ENCODE measurements at regions not wholly inside any gene's neighbourhood (a gene's known extent, or its start where the extent isn't known, plus 50 kb on each side); places are given as distances from the start of the nearest gene placed in this dataset.

- Histone ChIP-seq H3K4me1 (ENCODE audit: control insufficient read depth, insufficient read depth, low read length) (no peaks in the 10 kb centered on the region), H3K9me3 (ENCODE audit: control insufficient read depth, low read length) (peaks cover 2% of the 10 kb centered on the region), H3K4me3 (ENCODE audit: insufficient read depth, low read depth, low read length) (no peak overlapping the region), H3K27me3 (ENCODE audit: control insufficient read depth, insufficient read depth, low read length, poor library complexity, severe bottlenecking) (no peaks in the 10 kb centered on the region), H3K27ac (ENCODE audit: insufficient read depth, low read depth, low read length, poor library complexity, severe bottlenecking) (no peak overlapping the region), H3K36me3 (ENCODE audit: control insufficient read depth, insufficient read depth, low read length) (no peaks in the 10 kb centered on the region)
- 74 to 77% methylated on average over 10 of the region's 10 CpGs for WGBS, 2 experiments
Observed at GRCh38 chr20:61031101-61031830, 220.8 kb upstream of the CDH4 start.

GRCh38 chr20:61037498-61037897 is 214.6 kb upstream of the CDH4 start:
- H3K27me3 ChIP-seq (ENCODE audit: control insufficient read depth, insufficient read depth, low read length, poor library complexity, severe bottlenecking): no peaks in the 10 kb centered on the region
- WGBS, 2 experiments: 88 to 92% methylated on average over 3 of the region's 3 CpGs
- no peaks in the 10 kb centered on the region for H3K4me1 ChIP-seq (ENCODE audit: control insufficient read depth, insufficient read depth, low read length)
- no peaks in the 10 kb centered on the region for H3K36me3 ChIP-seq (ENCODE audit: control insufficient read depth, insufficient read depth, low read length)
- no peak overlapping the region for H3K27ac ChIP-seq (ENCODE audit: insufficient read depth, low read depth, low read length, poor library complexity, severe bottlenecking)
- H3K4me3 ChIP-seq (ENCODE audit: insufficient read depth, low read depth, low read length): no peak overlapping the region
- H3K9me3 ChIP-seq (ENCODE audit: control insufficient read depth, low read length): no peaks in the 10 kb centered on the region

- no peaks in the 10 kb centered on the region for H3K4me1 ChIP-seq (ENCODE audit: control insufficient read depth, insufficient read depth, low read length)
- H3K36me3 ChIP-seq (ENCODE audit: control insufficient read depth, insufficient read depth, low read length): no peaks in the 10 kb centered on the region
- H3K4me3 ChIP-seq (ENCODE audit: insufficient read depth, low read depth, low read length): no peak overlapping the region
- WGBS, 2 experiments: 90 to 92% methylated on average over 4 of the region's 4 CpGs
- no peaks in the 10 kb centered on the region for H3K9me3 ChIP-seq (ENCODE audit: control insufficient read depth, low read length)
- no peaks in the 10 kb centered on the region for H3K27me3 ChIP-seq (ENCODE audit: control insufficient read depth, insufficient read depth, low read length, poor library complexity, severe bottlenecking)
- H3K27ac ChIP-seq (ENCODE audit: insufficient read depth, low read depth, low read length, poor library complexity, severe bottlenecking): no peak overlapping the region
Observed at GRCh38 chr20:61041481-61041880, 210.6 kb upstream of the CDH4 start.

GRCh38 chr20:61042506-61043385 is 209.3 kb upstream of the CDH4 start:
- no peaks in the 10 kb centered on the region for H3K9me3 ChIP-seq (ENCODE audit: control insufficient read depth, low read length)
- 84% methylated on average over 25 of the region's 25 CpGs for WGBS, 2 experiments
- no peaks in the 10 kb centered on the region for H3K27me3 ChIP-seq (ENCODE audit: control insufficient read depth, insufficient read depth, low read length, poor library complexity, severe bottlenecking)
- no peak overlapping the region for H3K4me3 ChIP-seq (ENCODE audit: insufficient read depth, low read depth, low read length)
- H3K4me1 ChIP-seq (ENCODE audit: control insufficient read depth, insufficient read depth, low read length): no peaks in the 10 kb centered on the region
- H3K27ac ChIP-seq (ENCODE audit: insufficient read depth, low read depth, low read length, poor library complexity, severe bottlenecking): no peak overlapping the region
- H3K36me3 ChIP-seq (ENCODE audit: control insufficient read depth, insufficient read depth, low read length): no peaks in the 10 kb centered on the region

GRCh38 chr20:61043681-61044080 is 208.4 kb upstream of the CDH4 start:
- 91% methylated on average over 9 of the region's 9 CpGs for WGBS, 2 experiments
- Histone ChIP-seq H3K27ac (ENCODE audit: insufficient read depth, low read depth, low read length, poor library complexity, severe bottlenecking) (no peak overlapping the region), H3K36me3 (ENCODE audit: control insufficient read depth, insufficient read depth, low read length) (no peaks in the 10 kb centered on the region), H3K4me1 (ENCODE audit: control insufficient read depth, insufficient read depth, low read length) (no peaks in the 10 kb centered on the region), H3K4me3 (ENCODE audit: insufficient read depth, low read depth, low read length) (no peak overlapping the region), H3K27me3 (ENCODE audit: control insufficient read depth, insufficient read depth, low read length, poor library complexity, severe bottlenecking) (no peaks in the 10 kb centered on the region), H3K9me3 (ENCODE audit: control insufficient read depth, low read length) (no peaks in the 10 kb centered on the region)

GRCh38 chr20:61044499-61044898 is 207.6 kb upstream of the CDH4 start:
- Histone ChIP-seq H3K27ac (ENCODE audit: insufficient read depth, low read depth, low read length, poor library complexity, severe bottlenecking) (no peak overlapping the region), H3K27me3 (ENCODE audit: control insufficient read depth, insufficient read depth, low read length, poor library complexity, severe bottlenecking) (no peaks in the 10 kb centered on the region), H3K4me3 (ENCODE audit: insufficient read depth, low read depth, low read length) (no peak overlapping the region), H3K9me3 (ENCODE audit: control insufficient read depth, low read length) (no peaks in the 10 kb centered on the region), H3K4me1 (ENCODE audit: control insufficient read depth, insufficient read depth, low read length) (no peaks in the 10 kb centered on the region), H3K36me3 (ENCODE audit: control insufficient read depth, insufficient read depth, low read length) (no peaks in the 10 kb centered on the region)
- WGBS, 2 experiments: 58 to 66% methylated on average over 4 of the region's 4 CpGs

- no peaks in the 10 kb centered on the region for H3K36me3 ChIP-seq (ENCODE audit: control insufficient read depth, insufficient read depth, low read length)
- no peaks in the 10 kb centered on the region for H3K4me1 ChIP-seq (ENCODE audit: control insufficient read depth, insufficient read depth, low read length)
- no peaks in the 10 kb centered on the region for H3K27me3 ChIP-seq (ENCODE audit: control insufficient read depth, insufficient read depth, low read length, poor library complexity, severe bottlenecking)
- H3K27ac ChIP-seq (ENCODE audit: insufficient read depth, low read depth, low read length, poor library complexity, severe bottlenecking): no peak overlapping the region
- no peaks in the 10 kb centered on the region for H3K9me3 ChIP-seq (ENCODE audit: control insufficient read depth, low read length)
- WGBS, 2 experiments: 94 to 95% methylated on average over 1 of the region's 1 CpG
- no peak overlapping the region for H3K4me3 ChIP-seq (ENCODE audit: insufficient read depth, low read depth, low read length)
Observed at GRCh38 chr20:61045091-61045490, 207.0 kb upstream of the CDH4 start.

GRCh38 chr20:61045876-61046585 is 206.0 kb upstream of the CDH4 start:
- WGBS, 2 experiments: 74 to 82% methylated on average over 3 of the region's 3 CpGs
- Histone ChIP-seq H3K27ac (ENCODE audit: insufficient read depth, low read depth, low read length, poor library complexity, severe bottlenecking) (no peak overlapping the region), H3K9me3 (ENCODE audit: control insufficient read depth, low read length) (no peaks in the 10 kb centered on the region), H3K4me3 (ENCODE audit: insufficient read depth, low read depth, low read length) (no peak overlapping the region), H3K27me3 (ENCODE audit: control insufficient read depth, insufficient read depth, low read length, poor library complexity, severe bottlenecking) (no peaks in the 10 kb centered on the region), H3K36me3 (ENCODE audit: control insufficient read depth, insufficient read depth, low read length) (no peaks in the 10 kb centered on the region), H3K4me1 (ENCODE audit: control insufficient read depth, insufficient read depth, low read length) (no peaks in the 10 kb centered on the region)

GRCh38 chr20:61046721-61047351 is 205.2 kb upstream of the CDH4 start:
- Histone ChIP-seq H3K4me1 (ENCODE audit: control insufficient read depth, insufficient read depth, low read length) (no peaks in the 10 kb centered on the region), H3K36me3 (ENCODE audit: control insufficient read depth, insufficient read depth, low read length) (no peaks in the 10 kb centered on the region), H3K27ac (ENCODE audit: insufficient read depth, low read depth, low read length, poor library complexity, severe bottlenecking) (no peak overlapping the region), H3K27me3 (ENCODE audit: control insufficient read depth, insufficient read depth, low read length, poor library complexity, severe bottlenecking) (no peaks in the 10 kb centered on the region), H3K4me3 (ENCODE audit: insufficient read depth, low read depth, low read length) (no peak overlapping the region), H3K9me3 (ENCODE audit: control insufficient read depth, low read length) (no peaks in the 10 kb centered on the region)
- WGBS, 2 experiments: 89 to 91% methylated on average over 9 of the region's 9 CpGs
